ENCODE measurements at regions not wholly inside any gene's neighbourhood (a gene's known extent, or its start where the extent isn't known, plus 50 kb on each side); places are given as distances from the start of the nearest gene placed in this dataset.
A peak's percentile ranks its signal among the peaks of the same experiment; 100 is the strongest.
"Not testable (repeated sequence)": the region's sequence is repeated elsewhere in the genome, so short reads cannot be mapped to it uniquely, and the experiment has no call there.

- DNase-seq = no peak
Observed at GRCh38 chr7:131627735-131628190, 71.3 kb upstream of the PODXL start.

- DNase-seq = no peak
Observed at GRCh38 chr7:131626643-131627042, 70.2 kb upstream of the PODXL start.

DNA sequence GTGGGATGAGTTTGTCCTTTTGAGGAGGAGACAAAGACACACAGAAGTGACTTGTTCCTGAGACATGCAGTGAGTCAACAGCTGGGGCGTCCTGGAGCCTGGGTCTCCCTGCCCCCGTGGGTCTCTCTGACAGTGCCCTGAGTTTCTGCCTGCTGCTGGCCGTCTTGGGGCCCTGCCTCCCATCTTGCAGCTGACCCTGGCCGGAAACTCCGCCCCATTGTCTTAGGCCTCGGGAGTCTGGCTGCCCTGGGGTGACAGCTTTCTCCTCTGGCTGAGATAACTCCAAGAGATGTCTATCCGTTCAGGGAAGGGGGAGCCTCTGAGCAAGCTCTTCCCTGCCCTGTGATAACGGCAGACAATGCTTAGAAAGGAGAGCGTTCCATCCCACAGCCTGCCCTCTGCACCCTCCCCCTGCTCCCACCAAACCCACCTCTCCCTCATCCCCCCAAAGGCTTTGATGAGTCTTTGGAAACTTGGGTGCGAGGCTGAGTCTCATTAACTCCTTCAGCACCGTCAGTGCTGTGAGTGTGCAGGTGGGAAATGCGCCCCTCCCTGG is 69.5 kb upstream of the PODXL start:
- DNase-seq = peak; percentile 100

- not testable (repeated sequence) for DNase-seq
Observed at GRCh38 chr7:131625345-131625744, 68.9 kb upstream of the PODXL start.

GRCh38 chr7:131624536-131624935 is 68.1 kb upstream of the PODXL start:
- DNase-seq = no peak

- DNase-seq = no peak
Observed at GRCh38 chr7:131623154-131623553, 66.7 kb upstream of the PODXL start.

GRCh38 chr7:131621652-131622051 is 65.2 kb upstream of the PODXL start:
- no peak for DNase-seq

DNA sequence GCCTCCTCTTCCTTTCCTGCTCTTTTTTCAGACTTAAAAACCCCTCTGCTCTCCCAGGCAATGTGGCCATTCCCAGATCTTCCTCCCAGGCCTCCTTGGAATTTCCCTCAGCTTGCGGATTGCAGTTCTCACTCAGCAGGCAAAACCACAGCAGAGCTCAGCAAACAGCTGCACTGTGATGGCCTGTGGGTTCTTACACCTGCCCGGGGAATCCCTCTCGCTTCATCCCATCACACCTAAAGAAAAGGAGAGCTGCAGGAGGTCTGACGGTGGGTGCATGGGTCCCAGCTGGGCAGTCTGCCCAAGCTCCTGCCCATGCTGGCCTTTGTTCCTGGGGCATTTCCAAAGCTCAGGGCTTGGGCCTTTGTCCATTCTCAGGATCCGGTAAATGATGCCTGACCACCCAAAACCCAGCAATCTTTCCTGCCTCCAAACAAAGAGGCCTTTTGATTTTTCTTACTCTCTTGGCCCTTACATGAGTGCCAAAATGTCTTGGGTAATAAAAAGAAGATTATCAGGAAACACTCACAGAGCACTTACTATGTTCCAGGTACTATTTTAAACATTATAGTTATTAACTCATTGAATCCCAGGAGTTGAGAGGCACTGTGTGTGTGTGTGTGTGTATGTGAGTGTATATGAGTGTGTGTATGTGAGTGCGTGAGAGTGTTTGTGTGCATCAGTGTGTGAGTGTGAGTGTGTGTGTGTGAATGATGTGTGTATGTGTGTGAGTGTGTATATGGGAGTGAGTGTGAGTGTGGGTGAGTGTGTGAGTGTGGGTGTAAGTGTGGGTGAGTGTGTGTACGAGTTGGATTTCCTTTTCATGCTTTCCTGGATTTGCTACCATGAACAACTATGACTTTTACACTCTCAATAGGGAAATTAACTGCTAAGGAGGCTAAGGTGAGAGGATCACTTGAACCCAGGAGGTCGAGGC is 64.5 kb upstream of the PODXL start:
- DNase-seq = peak; percentile 92

- DNase-seq = peak; percentile 88
Observed at GRCh38 chr7:131619336-131620305, 63.2 kb upstream of the PODXL start.

- DNase-seq = peak; percentile 77
Observed at GRCh38 chr7:131618391-131618790, 62.0 kb upstream of the PODXL start.

DNA sequence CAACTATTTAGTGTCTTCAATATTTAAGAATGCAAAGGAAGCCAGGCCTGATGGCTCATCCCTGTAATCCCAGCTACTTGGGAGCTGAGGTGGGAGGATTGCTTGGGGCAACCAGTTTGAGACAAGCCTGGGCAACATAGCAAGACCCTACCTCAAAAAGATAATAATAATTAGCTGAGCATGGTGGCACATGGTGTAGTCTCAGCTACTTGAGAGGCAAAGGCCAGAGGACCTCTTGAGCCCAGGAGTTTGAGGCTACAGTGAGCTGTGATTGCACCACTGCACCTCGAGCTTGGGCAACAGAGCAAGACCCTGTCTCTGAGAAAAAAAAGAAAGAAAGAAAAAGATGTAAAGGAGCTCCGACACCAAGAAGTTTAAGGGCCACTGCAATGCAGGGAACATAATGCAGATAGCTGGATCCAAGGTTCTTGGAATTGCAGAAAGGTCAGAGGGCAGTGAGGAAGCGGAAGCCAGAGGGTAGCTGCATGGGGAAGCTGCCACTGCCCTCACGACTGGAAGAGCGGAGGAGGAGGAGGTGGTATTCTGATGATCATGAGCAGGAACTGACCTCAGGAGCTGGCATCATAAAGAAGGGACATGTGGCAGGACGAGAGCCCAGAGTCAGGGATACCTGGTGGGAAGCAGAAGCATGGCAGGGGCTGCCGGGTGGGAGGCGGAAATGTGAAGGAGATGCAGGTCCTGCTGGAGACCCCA is 60.2 kb upstream of the PODXL start:
- no peak for DNase-seq

- no peak for DNase-seq
Observed at GRCh38 chr7:131613909-131614308, 57.5 kb upstream of the PODXL start.

DNA sequence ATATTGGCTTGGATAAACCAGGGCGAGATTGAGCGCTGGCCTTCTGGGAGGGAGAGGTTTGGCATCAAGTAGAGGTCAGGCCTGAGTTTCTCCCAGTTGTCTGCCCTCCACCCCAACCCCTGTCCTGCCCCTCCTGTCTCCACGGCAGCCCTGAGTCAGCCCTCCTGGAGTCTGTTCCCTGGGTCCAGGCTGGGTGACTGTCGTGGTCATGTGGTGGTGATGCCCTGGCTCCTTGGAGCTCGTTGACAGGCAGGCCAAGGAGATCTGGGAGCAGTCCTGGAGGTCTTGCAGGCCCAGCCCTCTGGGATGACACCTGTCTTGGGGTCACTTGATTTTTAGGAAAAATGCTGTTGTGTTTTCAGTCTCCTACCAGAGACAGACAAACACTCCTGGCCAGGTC is 53.6 kb upstream of the PODXL start:
- DNase-seq = peak; percentile 91

GRCh38 chr7:131608116-131608500 is 51.7 kb upstream of the PODXL start:
- peak; percentile 80 for DNase-seq

GRCh38 chr7:131607291-131608115 is 51.1 kb upstream of the PODXL start:
- peak; percentile 79 for DNase-seq

- DNase-seq = peak; percentile 90
Observed at GRCh38 chr7:131606346-131607290, 50.2 kb upstream of the PODXL start.

Measured in islet precursor cell (in vitro differentiated cells).